Stimulated activated naive CD4-positive, alpha-beta T cell treated with Interleukin-2 at 50 U/mL for 16 hours (primary cell): ENCODE measurements at regions not wholly inside any gene's neighbourhood (a gene's known extent, or its start where the extent isn't known, plus 50 kb on each side); places are given as distances from the start of the nearest gene placed in this dataset.

ENCODE experiments used
- DNase-seq: peaks from one replicate; lab custom pipeline; 2025; lab: John Stamatoyannopoulos, UW

GRCh38 chr4:1476140-1476513 is 69.9 kb upstream of the NKX1-1 start:
- no peak for DNase-seq

GRCh38 chr4:1475277-1476139 is 69.3 kb upstream of the NKX1-1 start:
- no peak for DNase-seq

- no peak for DNase-seq
Observed at GRCh38 chr4:1474126-1475090, 68.2 kb upstream of the NKX1-1 start.

- DNase-seq: no peak
Observed at GRCh38 chr4:1473718-1474117, 67.5 kb upstream of the NKX1-1 start.

- no peak for DNase-seq
Observed at GRCh38 chr4:1472911-1473518, 66.8 kb upstream of the NKX1-1 start.

GRCh38 chr4:1472148-1472797 is 66.0 kb upstream of the NKX1-1 start:
- no peak for DNase-seq

- DNase-seq: no peak
Observed at GRCh38 chr4:1471443-1472147, 65.4 kb upstream of the NKX1-1 start.

- DNase-seq: no peak
Observed at GRCh38 chr4:1470816-1471442, 64.7 kb upstream of the NKX1-1 start.

GRCh38 chr4:1470393-1470670 is 64.1 kb upstream of the NKX1-1 start:
- no peak for DNase-seq

- DNase-seq: no peak
Observed at GRCh38 chr4:1469607-1470392, 63.6 kb upstream of the NKX1-1 start.

- no peak for DNase-seq
Observed at GRCh38 chr4:1469043-1469442, 62.8 kb upstream of the NKX1-1 start.

- DNase-seq: no peak
Observed at GRCh38 chr4:1467581-1468458, 61.6 kb upstream of the NKX1-1 start.

- DNase-seq: no peak
Observed at GRCh38 chr4:1466863-1467165, 60.6 kb upstream of the NKX1-1 start.

GRCh38 chr4:1466034-1466862 is 60.0 kb upstream of the NKX1-1 start:
- no peak for DNase-seq

GRCh38 chr4:1465173-1466033 is 59.2 kb upstream of the NKX1-1 start:
- no peak for DNase-seq

- no peak for DNase-seq
Observed at GRCh38 chr4:1464581-1465171, 58.4 kb upstream of the NKX1-1 start.

- no peak for DNase-seq
Observed at GRCh38 chr4:1463927-1464540, 57.8 kb upstream of the NKX1-1 start.
